Stimulated activated CD4-positive, alpha-beta T cell treated with anti-CD3 and anti-CD28 coated beads, Interleukin-1b, Interleukin-23, amount 100 ng/mL, for 24 hours (primary cell): ENCODE measurements at regions not wholly inside any gene's neighbourhood (a gene's known extent, or its start where the extent isn't known, plus 50 kb on each side); places are given as distances from the start of the nearest gene placed in this dataset.

Experiments
- DNase-seq, 4 experiments: peaks; one replicate each; pipeline ENCODE4 v3.0.0-alpha.2; 2020; ENCODE audit warnings: low read depth in 4 of 4, low spot score in 1 of 4

- no peak for DNase-seq
These were observed 458.3 kb upstream of the MAP3K7 start for GRCh38 chr6:91045161-91045560.

GRCh38 chr6:91043751-91044150, 456.9 kb upstream of the MAP3K7 start:
- no peak for DNase-seq

- no peak for DNase-seq
These were observed 455.8 kb upstream of the MAP3K7 start for GRCh38 chr6:91042656-91043055.

DNA sequence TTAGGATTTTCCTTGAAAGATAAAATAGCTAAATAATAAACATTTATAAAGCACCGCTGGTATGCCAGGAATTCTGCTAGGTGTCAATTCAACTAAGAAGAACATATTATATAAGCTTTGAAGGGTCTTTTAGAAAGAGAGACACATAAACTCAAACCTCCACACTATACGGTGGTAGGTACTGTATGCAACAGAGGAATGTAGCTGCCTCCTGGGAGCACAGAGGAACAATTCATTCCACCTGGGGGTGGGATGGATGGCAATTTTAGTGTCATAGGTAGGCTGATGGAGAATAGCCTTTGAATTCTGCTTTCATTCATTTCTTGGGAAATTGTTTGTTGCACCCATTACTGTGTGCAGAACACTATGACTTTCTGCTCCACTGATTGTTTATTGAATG, 447.1 kb upstream of the MAP3K7 start:
- DNase-seq, result no peak

DNA sequence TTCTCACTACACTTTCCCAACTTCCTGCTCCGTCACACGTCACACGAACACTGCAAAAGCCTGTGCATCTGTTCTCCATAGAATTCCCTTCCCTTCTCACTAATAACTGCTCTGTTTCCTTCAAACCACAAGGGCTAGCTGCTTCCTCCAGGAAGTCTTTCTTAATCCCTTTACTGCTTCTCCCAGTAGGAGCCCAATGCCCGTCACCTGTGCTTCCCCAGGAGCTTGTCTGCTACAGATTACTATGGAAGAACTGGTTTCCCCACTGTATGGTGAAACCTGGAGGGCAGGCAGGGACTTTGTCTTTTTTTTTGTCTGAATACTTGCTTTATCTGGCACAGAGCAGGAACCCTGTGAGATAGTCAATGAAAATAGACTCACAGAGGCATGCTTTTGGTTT, 444.7 kb upstream of the MAP3K7 start:
- DNase-seq, result no peak

DNA sequence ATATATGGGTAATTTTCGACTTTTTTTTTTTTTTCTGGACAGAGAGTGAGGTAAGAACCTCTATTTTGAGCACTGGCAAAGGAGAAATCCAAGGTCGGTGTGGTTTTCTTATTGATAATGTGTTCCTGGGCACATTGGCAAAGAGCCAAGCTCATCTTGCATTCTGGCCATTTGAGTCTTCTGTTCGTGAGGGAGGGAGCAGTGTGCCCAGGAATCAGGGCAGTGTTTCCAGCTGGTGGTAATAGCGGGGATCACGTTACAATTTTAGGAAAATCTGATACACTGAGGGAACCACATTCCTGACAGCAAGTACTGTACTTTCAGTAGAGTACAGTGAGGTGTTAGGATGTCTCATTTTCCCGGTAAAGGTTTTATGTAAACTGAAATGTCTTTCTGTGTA, 442.3 kb upstream of the MAP3K7 start:
- no peak for DNase-seq

DNA sequence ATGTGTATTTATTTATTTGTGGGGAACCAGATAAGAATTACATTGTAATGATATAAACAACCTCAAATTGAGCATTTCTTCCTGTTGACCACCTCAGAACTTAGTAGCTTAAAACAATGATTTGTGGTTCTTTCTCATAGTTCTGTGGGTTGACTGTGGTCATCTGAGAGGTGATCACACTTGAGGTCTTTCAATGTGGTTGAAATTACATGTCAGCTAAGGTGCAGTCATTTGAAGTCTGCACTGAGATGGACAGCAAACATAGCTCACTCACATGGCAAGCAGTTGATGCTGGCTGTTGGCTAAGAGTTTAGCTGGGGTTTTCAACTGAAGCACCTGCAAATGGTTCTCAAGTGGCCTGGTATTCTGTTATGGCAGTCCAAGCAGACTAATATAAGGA, 436.7 kb upstream of the MAP3K7 start:
- DNase-seq, result no peak

DNA sequence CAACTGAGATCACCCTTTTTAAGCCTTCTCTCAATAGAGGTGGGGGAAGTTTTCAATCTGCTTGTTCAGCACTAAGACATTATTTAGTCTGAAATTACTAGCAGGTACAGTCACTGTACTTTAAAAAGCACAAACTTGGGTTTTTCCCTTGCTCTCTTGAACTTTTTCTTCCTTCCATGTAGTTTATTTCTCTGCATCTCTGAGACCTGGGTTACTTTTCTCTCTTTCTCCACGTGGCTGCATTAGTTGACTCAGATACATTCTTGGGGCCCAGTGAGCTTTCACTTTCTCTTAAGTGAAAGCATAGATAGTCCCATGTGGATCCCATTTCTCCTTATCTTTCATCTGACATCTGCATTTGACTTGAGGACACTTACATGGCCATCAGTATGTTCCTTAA, 433.9 kb upstream of the MAP3K7 start:
- DNase-seq, result no peak

DNA sequence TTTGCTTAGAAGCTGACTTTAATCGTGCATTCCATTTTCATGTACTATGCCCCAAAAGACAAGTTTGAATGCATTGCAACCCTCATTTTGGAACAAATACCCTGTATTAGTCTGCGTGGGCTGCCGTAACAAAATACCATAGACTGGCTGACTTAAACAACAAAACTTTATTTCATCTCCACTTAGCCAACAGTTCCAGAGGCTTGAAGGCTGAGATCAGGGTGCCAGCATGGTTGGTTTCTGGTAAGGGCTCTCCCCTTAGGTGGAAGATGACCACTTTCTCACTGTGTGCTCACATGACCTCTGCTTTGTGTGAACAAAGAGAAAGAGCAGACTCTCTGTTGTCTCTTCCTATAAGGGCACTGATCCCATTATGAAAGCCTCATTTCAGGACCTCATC, 431.7 kb upstream of the MAP3K7 start:
- no peak for DNase-seq

DNA sequence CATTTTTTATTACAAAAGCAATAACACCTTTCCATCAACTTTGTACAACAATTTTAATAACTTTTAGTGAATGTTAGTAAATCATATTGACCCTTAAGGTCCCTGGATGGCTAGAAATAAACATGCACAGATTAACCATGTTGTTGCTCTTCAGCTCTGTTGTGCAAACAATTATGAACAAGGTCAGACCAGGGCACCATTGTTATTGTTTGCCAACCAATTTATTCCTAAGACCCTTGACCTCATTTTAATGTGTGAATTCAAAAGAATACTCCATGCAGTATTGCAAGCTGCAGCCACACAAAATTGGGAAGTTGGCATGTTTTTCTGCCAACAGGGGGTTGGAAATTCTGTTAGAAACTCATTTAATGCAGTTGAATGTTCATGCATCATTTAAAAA, 426.6 kb upstream of the MAP3K7 start:
- DNase-seq, result no peak

- no peak for DNase-seq
These were observed 410.2 kb upstream of the MAP3K7 start for GRCh38 chr6:90997076-90997475.

DNA sequence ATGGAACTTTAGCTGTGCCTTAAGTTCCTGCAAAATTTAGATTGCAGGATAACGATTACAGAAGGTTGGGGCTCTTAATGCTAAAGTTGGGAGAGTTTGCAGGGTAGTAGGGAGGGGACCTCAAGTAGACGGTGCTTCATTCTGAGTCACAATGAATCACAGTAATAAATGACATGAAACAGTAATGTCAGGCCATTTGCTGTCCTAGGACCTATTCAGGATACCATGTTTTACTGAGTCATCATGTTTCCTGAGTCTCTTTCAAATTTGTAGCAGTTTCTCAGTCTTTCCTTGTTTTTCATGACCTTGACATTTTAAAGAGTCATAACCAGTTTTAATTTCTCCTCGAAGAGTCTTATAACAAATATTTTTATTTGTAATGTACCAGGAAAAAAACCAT, 406.9 kb upstream of the MAP3K7 start:
- DNase-seq, result no peak

- no peak for DNase-seq
These were observed 402.9 kb upstream of the MAP3K7 start for GRCh38 chr6:90989763-90990162.

DNA sequence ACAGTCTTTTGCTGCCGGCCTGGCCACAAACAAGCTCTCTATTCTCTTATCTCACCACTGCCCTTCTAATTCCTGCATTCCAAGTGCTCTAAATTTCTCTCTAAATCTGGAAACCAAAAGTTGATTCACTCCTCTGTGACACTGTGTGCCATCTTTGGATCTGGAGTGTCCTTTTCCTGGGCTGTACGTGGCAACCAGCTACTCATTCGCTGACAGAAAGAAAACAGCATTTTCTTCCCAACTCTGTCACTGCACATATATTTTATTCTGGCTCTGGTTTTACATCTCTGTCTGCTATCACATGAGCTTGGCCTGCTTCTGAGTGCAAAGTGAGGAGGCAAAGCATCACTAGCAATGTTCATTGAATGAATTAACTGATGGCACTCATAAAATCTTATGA, 397.2 kb upstream of the MAP3K7 start:
- no peak for DNase-seq

- no peak for DNase-seq
These were observed 396.6 kb upstream of the MAP3K7 start for GRCh38 chr6:90983462-90983861.

DNA sequence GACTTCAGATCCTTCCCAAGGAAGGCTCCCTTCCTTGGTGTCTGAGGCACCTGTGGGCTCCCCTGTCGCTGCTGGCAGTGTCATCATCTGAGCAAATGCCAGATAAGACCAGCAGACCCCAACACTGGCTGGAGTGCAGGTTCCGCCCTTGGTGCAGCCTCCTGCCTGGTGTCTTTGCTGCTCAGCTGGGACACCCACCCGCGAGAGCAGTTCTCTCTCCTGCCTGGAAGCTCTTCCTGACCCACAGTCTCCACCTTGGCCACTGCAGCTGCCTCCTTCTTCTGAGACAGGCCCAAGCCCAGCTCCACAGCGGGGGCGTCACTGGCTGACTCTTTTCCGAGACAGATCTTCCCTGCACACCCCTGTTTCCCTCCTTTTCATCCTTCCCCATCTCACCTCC, 395.7 kb upstream of the MAP3K7 start:
- DNase-seq, result no peak

DNA sequence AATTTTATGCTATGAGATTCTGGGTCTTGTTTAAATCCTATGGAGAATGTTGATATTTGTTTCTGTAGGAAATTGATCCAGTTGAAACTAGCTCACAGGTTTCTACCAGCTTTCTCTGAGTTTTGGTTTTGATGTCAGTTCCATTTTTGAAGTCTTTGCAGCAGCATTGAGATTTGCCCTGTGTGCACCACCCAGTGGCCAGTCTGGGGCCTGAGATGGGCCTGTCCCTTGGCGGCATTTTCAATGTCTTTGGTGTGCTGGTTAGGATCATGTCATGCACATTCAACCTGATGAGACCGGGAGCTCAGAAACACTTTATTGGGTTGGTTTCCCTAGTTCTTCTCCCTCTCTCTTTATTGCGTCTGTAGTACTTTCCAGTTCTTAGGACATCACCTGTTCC, 395.2 kb upstream of the MAP3K7 start:
- no peak for DNase-seq

- DNase-seq, result no peak
These were observed 391.2 kb upstream of the MAP3K7 start for GRCh38 chr6:90978046-90978445.

- no peak for DNase-seq
These were observed 390.6 kb upstream of the MAP3K7 start for GRCh38 chr6:90977513-90977912.

DNA sequence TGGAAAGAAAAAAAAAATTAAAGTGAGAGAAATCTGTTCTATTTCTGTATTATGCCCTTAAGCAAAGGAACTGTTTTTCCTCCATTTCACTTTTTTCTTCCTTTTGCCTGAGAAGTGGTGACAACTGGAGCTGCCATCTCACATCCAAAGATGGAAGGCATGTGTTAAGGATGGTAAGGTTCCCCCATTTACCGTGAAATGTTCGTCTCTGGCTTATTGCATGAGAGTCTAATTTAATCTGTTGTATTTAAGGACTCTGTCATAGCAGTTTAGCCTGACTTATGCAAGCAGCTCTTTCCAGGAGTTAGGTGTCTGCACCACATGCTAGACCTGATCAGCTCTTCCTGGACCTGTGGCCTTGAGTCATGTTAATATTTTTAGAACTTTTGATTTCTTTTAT, 389.5 kb upstream of the MAP3K7 start:
- DNase-seq, result no peak

- DNase-seq, result no peak
These were observed 388.9 kb upstream of the MAP3K7 start for GRCh38 chr6:90975741-90976140.

- DNase-seq, result no peak
These were observed 386.3 kb upstream of the MAP3K7 start for GRCh38 chr6:90973188-90973587.

GRCh38 chr6:90970672-90971071, 383.8 kb upstream of the MAP3K7 start:
- no peak for DNase-seq

GRCh38 chr6:90967471-90967870, 380.6 kb upstream of the MAP3K7 start:
- no peak for DNase-seq
